Endodermal cell (in vitro differentiated cells): ENCODE measurements at regions not wholly inside any gene's neighbourhood (a gene's known extent, or its start where the extent isn't known, plus 50 kb on each side); places are given as distances from the start of the nearest gene placed in this dataset.
A peak's percentile ranks its signal among the peaks of the same experiment; 100 is the strongest.

ENCODE experiments used
- DNase-seq: peaks from one replicate; pipeline ENCODE4 v3.0.0-alpha.2; 2017
- H3K27ac ChIP-seq: 2 replicates; pipeline ENCODE4 v1.5.1; 2013; ENCODE audit warnings: mild to moderate bottlenecking, low read depth, low read length, moderate library complexity
- H3K27me3 ChIP-seq: 2 replicates; pipeline ENCODE4 v1.6.1; 2013; ENCODE audit warnings: mild to moderate bottlenecking, low read length, moderate library complexity; ENCODE audit not compliant: insufficient read depth, control insufficient read depth, poor library complexity, severe bottlenecking
- H3K36me3 ChIP-seq: 2 replicates; pipeline ENCODE4 v1.7.0; 2013; ENCODE audit warnings: mild to moderate bottlenecking, low read length, moderate library complexity; ENCODE audit not compliant: control insufficient read depth, insufficient read depth
- H3K4me1 ChIP-seq: one replicate; pipeline ENCODE4 v1.7.0; 2013; ENCODE audit warnings: low read length; ENCODE audit not compliant: control insufficient read depth, insufficient read depth
- H3K4me3 ChIP-seq: 2 replicates; pipeline ENCODE4 v1.5.1; 2013; ENCODE audit warnings: mild to moderate bottlenecking, low read length, moderate library complexity
- H3K9ac ChIP-seq: 2 replicates; pipeline ENCODE4 v1.6.1; 2013; ENCODE audit warnings: mild to moderate bottlenecking, low read length, moderate library complexity; ENCODE audit not compliant: poor library complexity, severe bottlenecking; ENCODE audit errors: extremely low read depth
- H3K9me3 ChIP-seq: 2 replicates; pipeline ENCODE4 v1.6.1; 2013; ENCODE audit warnings: mild to moderate bottlenecking, low read length, moderate library complexity; ENCODE audit not compliant: control insufficient read depth
- H3K27ac Mint-ChIP-seq: 2 replicates; pipeline ENCODE4 v1.8.0; 2020; ENCODE audit warnings: mixed read lengths
- H3K27me3 Mint-ChIP-seq: 2 replicates; pipeline ENCODE4 v1.8.0; 2021; ENCODE audit warnings: mild to moderate bottlenecking, mixed read lengths; ENCODE audit not compliant: insufficient read depth
- H3K36me3 Mint-ChIP-seq: 2 replicates; pipeline ENCODE4 v1.8.0; 2020; ENCODE audit warnings: low read depth, mixed read lengths
- H3K4me1 Mint-ChIP-seq: 2 replicates; pipeline ENCODE4 v1.8.0; 2020; ENCODE audit warnings: mixed read lengths
- H3K4me3 Mint-ChIP-seq: 2 replicates; pipeline ENCODE4 v1.8.0; 2020; ENCODE audit warnings: mild to moderate bottlenecking, moderate library complexity, mixed read lengths
- H3K9me3 Mint-ChIP-seq: 2 replicates; pipeline ENCODE4 v1.8.0; 2020; ENCODE audit warnings: mild to moderate bottlenecking, mixed read lengths
- CTCF ChIP-seq: fragments of 200-600 bp; sonication (generic); conservative IDR thresholded peaks from 2 replicates; pipeline ENCODE4 v1.5.0; 2021; ENCODE audit warnings: antibody characterized with exemption, mild to moderate bottlenecking
- WGBS, 2 experiments: methylation state at CpG; one replicate each; pipeline versions ENCODE4 v1.1.5 to v1.1.7; 2013; ENCODE audit warnings: missing lambda C conversion rate in 2 of 2, mixed read lengths in 1 of 2; ENCODE audit not compliant: insufficient coverage in 1 of 2, insufficient read length in 1 of 2; 5-methylcytosine and 5-hydroxymethylcytosine counted together

DNA sequence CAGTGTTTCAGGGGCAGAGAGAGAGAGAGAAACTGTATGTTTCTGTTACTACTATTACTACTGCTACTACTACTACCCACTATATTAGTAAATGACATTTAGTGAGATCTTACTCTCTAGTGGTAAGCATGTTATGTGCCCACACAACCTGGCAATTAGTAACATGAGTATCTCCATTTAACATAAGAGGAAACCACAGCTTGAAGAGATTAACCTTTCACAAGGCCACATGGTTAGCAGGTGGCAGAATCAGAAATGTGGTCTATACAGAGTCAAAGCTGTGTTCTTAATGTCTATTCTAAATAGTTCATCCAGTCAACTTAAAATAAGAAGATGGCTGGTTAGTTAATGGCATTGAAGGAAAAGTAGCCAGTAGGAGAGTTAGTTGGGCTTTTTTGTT lies 961.6 kb downstream of the MCTP2 start:
- no peaks in the 10 kb centered on the region for H3K27me3 Mint-ChIP-seq
- Histone ChIP-seq H3K27ac (no peak overlapping the region), H3K36me3 (no peaks in the 10 kb centered on the region), H3K9ac (no peak overlapping the region), H3K27me3 (no peaks in the 10 kb centered on the region), H3K4me1 (no peaks in the 10 kb centered on the region), H3K4me3 (no peak overlapping the region), H3K9me3 (no peaks in the 10 kb centered on the region)
- H3K36me3 Mint-ChIP-seq, result no peaks in the 10 kb centered on the region
- H3K4me3 Mint-ChIP-seq, result no peak overlapping the region
- peaks cover 13% of the 10 kb centered on the region for H3K9me3 Mint-ChIP-seq
- no peak for TF ChIP-seq CTCF
- H3K27ac Mint-ChIP-seq, result no peak overlapping the region
- DNase-seq, result no peak
- H3K4me1 Mint-ChIP-seq, result peaks cover 4% of the 10 kb centered on the region

DNA sequence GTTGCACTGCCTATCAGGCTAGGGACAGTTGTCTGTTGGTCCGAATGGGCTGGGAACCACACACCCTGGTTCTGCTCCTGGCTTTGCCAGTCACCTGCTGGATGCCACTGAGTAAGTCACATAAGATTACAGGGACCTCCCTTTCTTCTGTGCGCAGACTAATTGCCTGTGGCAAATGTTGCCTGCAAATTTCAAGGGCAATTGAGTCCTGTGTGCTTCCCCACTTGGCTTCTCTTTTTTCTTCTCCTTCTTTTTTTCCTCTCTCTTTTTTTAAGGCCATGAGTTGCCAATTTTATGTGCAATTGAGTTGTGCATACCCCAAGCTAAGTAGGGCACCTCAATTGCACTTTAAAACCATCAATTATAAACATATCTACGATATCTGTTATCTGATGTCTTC lies 963.4 kb downstream of the MCTP2 start:
- no peak for DNase-seq
- whole genome bisulfite sequencing, 2 experiments, result 92 to 97% methylated on average over 2 to 3 of the region's 3 CpGs
- no peak overlapping the region for H3K27ac Mint-ChIP-seq
- H3K9me3 Mint-ChIP-seq, result peaks cover 6% of the 10 kb centered on the region
- no peak overlapping the region for H3K4me3 ChIP-seq
- H3K27ac ChIP-seq, result no peak overlapping the region
- peaks cover 1% of the 10 kb centered on the region for H3K9me3 ChIP-seq
- H3K27me3 ChIP-seq, result no peaks in the 10 kb centered on the region
- H3K27me3 Mint-ChIP-seq, result no peaks in the 10 kb centered on the region
- TF ChIP-seq CTCF, result no peak
- H3K9ac ChIP-seq, result no peak overlapping the region
- H3K4me1 Mint-ChIP-seq, result peaks cover 4% of the 10 kb centered on the region
- H3K4me1 ChIP-seq, result no peaks in the 10 kb centered on the region
- H3K36me3 Mint-ChIP-seq, result no peaks in the 10 kb centered on the region
- no peak overlapping the region for H3K4me3 Mint-ChIP-seq
- H3K36me3 ChIP-seq, result no peaks in the 10 kb centered on the region

- Mint-ChIP-seq H3K27me3 (no peaks in the 10 kb centered on the region), H3K27ac (peak overlapping the region; percentile 32), H3K4me3 (no peak overlapping the region), H3K36me3 (peaks cover 2% of the 10 kb centered on the region), H3K9me3 (peaks cover 22% of the 10 kb centered on the region), H3K4me1 (peaks cover 4% of the 10 kb centered on the region)
- Histone ChIP-seq H3K36me3 (no peaks in the 10 kb centered on the region), H3K4me1 (no peaks in the 10 kb centered on the region), H3K9ac (no peak overlapping the region), H3K4me3 (no peak overlapping the region), H3K9me3 (peaks cover 8% of the 10 kb centered on the region), H3K27ac (no peak overlapping the region), H3K27me3 (no peaks in the 10 kb centered on the region)
- no peak for DNase-seq
- WGBS, 2 experiments, result 85 to 100% methylated on average over 5 to 17 of the region's 17 CpGs
- no peak for TF ChIP-seq CTCF
Measured at GRCh38 chr15:95196176-95196915, 965.0 kb downstream of the MCTP2 start.
